ENCODE measurements at regions not wholly inside any gene's neighbourhood (a gene's known extent, or its start where the extent isn't known, plus 50 kb on each side); places are given as distances from the start of the nearest gene placed in this dataset.

- Mint-ChIP-seq H3K36me3 (ENCODE audit: low read depth) (peaks cover 4% of the 10 kb centered on the region), H3K9me3 (peaks cover 4% of the 10 kb centered on the region), H3K27ac (no peak overlapping the region), H3K27me3 (ENCODE audit: low read depth) (peaks cover 20% of the 10 kb centered on the region), H3K4me3 (no peak overlapping the region), H3K4me1 (no peaks in the 10 kb centered on the region)
- TF ChIP-seq, protein P1, sequence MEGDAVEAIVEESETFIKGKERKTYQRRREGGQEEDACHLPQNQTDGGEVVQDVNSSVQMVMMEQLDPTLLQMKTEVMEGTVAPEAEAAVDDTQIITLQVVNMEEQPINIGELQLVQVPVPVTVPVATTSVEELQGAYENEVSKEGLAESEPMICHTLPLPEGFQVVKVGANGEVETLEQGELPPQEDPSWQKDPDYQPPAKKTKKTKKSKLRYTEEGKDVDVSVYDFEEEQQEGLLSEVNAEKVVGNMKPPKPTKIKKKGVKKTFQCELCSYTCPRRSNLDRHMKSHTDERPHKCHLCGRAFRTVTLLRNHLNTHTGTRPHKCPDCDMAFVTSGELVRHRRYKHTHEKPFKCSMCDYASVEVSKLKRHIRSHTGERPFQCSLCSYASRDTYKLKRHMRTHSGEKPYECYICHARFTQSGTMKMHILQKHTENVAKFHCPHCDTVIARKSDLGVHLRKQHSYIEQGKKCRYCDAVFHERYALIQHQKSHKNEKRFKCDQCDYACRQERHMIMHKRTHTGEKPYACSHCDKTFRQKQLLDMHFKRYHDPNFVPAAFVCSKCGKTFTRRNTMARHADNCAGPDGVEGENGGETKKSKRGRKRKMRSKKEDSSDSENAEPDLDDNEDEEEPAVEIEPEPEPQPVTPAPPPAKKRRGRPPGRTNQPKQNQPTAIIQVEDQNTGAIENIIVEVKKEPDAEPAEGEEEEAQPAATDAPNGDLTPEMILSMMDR (IDR thresholded peaks at IDR 0.05; ENCODE audit: unreplicated experiment in 3 of 3) = no peak
Observed at GRCh38 chr5:174409070-174409469, 315.3 kb upstream of the MSX2 start.

- Mint-ChIP-seq H3K36me3 (ENCODE audit: low read depth) (peaks cover 4% of the 10 kb centered on the region), H3K27ac (no peak overlapping the region), H3K4me1 (no peaks in the 10 kb centered on the region), H3K4me3 (no peak overlapping the region), H3K27me3 (ENCODE audit: low read depth) (peaks cover 15% of the 10 kb centered on the region), H3K9me3 (peaks cover 4% of the 10 kb centered on the region)
- TF ChIP-seq, protein P1 (IDR thresholded peaks at IDR 0.05; ENCODE audit: unreplicated experiment in 3 of 3) = no peak
Observed at GRCh38 chr5:174409971-174410370, 314.4 kb upstream of the MSX2 start.

DNA sequence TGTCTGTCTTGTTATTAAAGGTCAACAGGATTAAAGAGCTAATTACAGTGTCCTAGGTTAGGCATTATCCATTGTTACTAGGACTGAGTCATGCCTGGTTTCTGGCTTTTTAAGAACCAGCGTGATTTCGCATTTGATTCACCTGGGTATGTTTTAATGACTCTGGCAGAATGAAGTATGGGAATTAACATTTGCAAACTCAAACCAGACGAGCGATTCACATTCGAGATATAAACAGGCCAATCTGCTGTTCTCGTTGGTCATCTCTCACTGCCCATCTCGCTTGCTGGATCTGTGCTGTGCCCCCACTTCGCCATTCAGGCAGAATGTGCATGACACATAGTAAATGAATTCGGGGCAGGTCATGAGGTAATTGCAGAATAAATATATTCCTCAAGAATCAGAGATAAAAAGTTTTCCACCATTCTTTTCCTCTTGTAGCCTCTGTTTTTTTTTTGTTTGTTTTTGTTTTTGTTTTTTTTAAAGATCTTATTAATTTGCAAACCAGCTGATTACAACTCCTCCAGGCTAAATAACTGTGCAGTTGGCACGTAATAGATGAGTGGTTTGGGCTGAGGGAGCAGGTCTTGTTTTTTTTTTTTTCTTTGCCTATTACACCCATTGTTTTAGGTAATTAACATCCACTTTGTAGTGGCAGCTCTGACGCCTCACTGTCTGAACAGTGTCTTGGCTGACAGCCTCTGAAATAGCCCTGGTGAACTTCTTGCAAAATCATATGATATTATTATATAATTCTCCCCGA is 313.5 kb upstream of the MSX2 start:
- peaks cover 14% of the 10 kb centered on the region for H3K27me3 Mint-ChIP-seq (ENCODE audit: low read depth)
- H3K36me3 Mint-ChIP-seq (ENCODE audit: low read depth) = peaks cover 4% of the 10 kb centered on the region
- H3K27ac Mint-ChIP-seq = no peak overlapping the region
- H3K4me1 Mint-ChIP-seq = no peaks in the 10 kb centered on the region
- H3K4me3 Mint-ChIP-seq = no peak overlapping the region
- H3K9me3 Mint-ChIP-seq = peaks cover 4% of the 10 kb centered on the region
- TF ChIP-seq, protein P1 (IDR thresholded peaks at IDR 0.05; ENCODE audit: unreplicated experiment in 3 of 3) = no peak

DNA sequence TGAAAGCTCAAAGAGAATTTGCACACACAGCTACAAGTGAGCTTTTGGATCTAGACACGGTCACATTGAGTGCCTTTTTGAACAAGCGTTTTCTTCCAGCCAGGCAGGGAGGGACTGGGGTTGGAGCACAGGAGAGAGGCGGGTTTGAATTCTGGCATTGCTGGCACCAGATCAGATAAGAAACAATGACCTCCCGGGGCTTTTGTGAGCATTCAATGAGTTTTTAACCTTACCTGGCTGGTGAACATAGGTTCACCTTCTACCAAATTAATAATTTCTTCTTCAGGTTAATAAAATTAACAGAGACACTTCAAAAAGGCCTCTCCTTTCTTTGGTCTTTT is 312.9 kb upstream of the MSX2 start:
- peaks cover 4% of the 10 kb centered on the region for H3K36me3 Mint-ChIP-seq (ENCODE audit: low read depth)
- H3K9me3 Mint-ChIP-seq = peaks cover 4% of the 10 kb centered on the region
- TF ChIP-seq, protein P1 (IDR thresholded peaks at IDR 0.05; ENCODE audit: unreplicated experiment in 3 of 3) = no peak
- no peak overlapping the region for H3K4me3 Mint-ChIP-seq
- no peaks in the 10 kb centered on the region for H3K4me1 Mint-ChIP-seq
- peaks cover 17% of the 10 kb centered on the region for H3K27me3 Mint-ChIP-seq (ENCODE audit: low read depth)
- no peak overlapping the region for H3K27ac Mint-ChIP-seq

- Mint-ChIP-seq H3K9me3 (peaks cover 4% of the 10 kb centered on the region), H3K4me1 (no peaks in the 10 kb centered on the region), H3K27ac (no peak overlapping the region), H3K27me3 (ENCODE audit: low read depth) (peaks cover 22% of the 10 kb centered on the region), H3K36me3 (ENCODE audit: low read depth) (peaks cover 4% of the 10 kb centered on the region), H3K4me3 (no peak overlapping the region)
- TF ChIP-seq, protein P1 (IDR thresholded peaks at IDR 0.05; ENCODE audit: unreplicated experiment in 3 of 3) = no peak
Observed at GRCh38 chr5:174412374-174412773, 312.0 kb upstream of the MSX2 start.

- TF ChIP-seq, protein P1 (IDR thresholded peaks at IDR 0.05; ENCODE audit: unreplicated experiment in 3 of 3) = no peak
- Mint-ChIP-seq H3K4me1 (no peaks in the 10 kb centered on the region), H3K4me3 (no peak overlapping the region), H3K9me3 (peaks cover 4% of the 10 kb centered on the region), H3K27ac (no peak overlapping the region), H3K36me3 (ENCODE audit: low read depth) (peaks cover 4% of the 10 kb centered on the region), H3K27me3 (ENCODE audit: low read depth) (peaks cover 22% of the 10 kb centered on the region)
Observed at GRCh38 chr5:174412941-174413340, 311.4 kb upstream of the MSX2 start.

All from nephron (organoid).